ENCODE measurements at regions not wholly inside any gene's neighbourhood (a gene's known extent, or its start where the extent isn't known, plus 50 kb on each side); places are given as distances from the start of the nearest gene placed in this dataset.

DNA sequence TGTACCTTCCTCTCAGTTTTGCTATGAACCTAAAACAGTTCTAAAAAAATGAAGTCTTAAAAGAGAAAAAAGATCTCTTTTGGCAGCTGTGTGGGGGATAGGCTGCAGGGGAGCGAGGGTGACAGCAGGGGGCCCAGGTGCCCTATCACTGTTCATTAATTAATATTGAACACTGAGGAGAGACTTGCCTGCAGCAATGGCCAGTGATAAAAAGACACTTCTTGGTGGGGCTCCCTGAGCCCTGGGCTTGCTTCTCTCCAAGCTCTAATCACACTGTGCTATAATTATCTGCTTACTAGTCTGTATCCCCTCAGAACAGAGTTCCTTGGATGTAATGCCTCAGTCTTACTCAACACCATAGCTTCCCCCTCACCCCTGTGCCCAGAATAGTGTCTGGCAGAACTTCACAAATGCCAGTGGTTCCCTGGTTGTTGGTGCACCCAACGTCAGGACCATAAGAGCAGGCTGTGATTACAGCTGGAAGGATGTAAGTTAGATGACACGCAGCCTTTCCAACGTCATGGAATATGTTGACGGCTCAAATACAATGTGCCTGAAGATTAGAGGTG lies 52.0 kb upstream of the IRX6 start:
- Mint-ChIP-seq H3K4me1 (no peaks in the 10 kb centered on the region), H3K9me3 (no peaks in the 10 kb centered on the region), H3K4me3 (no peak overlapping the region), H3K27ac (ENCODE audit: low read depth) (no peak overlapping the region), H3K27me3 (peaks cover 9% of the 10 kb centered on the region), H3K36me3 (ENCODE audit: insufficient read depth) (no peaks in the 10 kb centered on the region)
- ATAC-seq (replicated peaks; ENCODE audit: extremely low read depth, poor library complexity, severe bottlenecking) (no peak), DNase-seq (ENCODE audit: low spot score in 2 of 2) (no peak)

- Mint-ChIP-seq H3K36me3 (ENCODE audit: insufficient read depth) (no peaks in the 10 kb centered on the region), H3K9me3 (no peaks in the 10 kb centered on the region), H3K27ac (ENCODE audit: low read depth) (no peak overlapping the region), H3K4me1 (no peaks in the 10 kb centered on the region), H3K27me3 (peaks cover 9% of the 10 kb centered on the region), H3K4me3 (no peak overlapping the region)
- no peak for DNase-seq (ENCODE audit: low spot score in 2 of 2)
- ATAC-seq (replicated peaks; ENCODE audit: extremely low read depth, poor library complexity, severe bottlenecking) = no peak
These were observed 51.3 kb upstream of the IRX6 start for GRCh38 chr16:55272744-55273143.

DNA sequence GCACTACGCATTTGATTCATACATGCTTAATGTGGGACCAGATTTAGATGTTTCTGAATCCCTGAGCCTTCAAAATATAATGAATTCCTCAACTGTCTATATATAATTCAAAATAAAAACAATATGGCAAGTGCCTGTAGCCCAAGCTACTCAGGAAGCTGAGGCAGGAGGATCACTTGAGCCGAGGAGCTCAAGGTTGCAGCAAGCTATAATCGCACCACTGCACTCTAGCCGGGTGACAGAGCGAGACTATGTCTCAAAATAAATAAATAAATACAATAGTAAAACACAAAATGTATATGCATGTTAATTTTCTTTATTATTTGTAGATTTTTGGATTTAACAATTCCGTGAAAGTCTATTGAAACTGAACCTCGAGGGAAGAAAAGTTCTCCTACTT lies 50.6 kb upstream of the IRX6 start:
- peaks cover 9% of the 10 kb centered on the region for H3K27me3 Mint-ChIP-seq
- no peak overlapping the region for H3K4me3 Mint-ChIP-seq
- H3K4me1 Mint-ChIP-seq = no peaks in the 10 kb centered on the region
- H3K36me3 Mint-ChIP-seq (ENCODE audit: insufficient read depth) = no peaks in the 10 kb centered on the region
- DNase-seq (ENCODE audit: low spot score in 2 of 2) (no peak), ATAC-seq (replicated peaks; ENCODE audit: extremely low read depth, poor library complexity, severe bottlenecking) (no peak)
- H3K27ac Mint-ChIP-seq (ENCODE audit: low read depth) = no peak overlapping the region
- H3K9me3 Mint-ChIP-seq = no peaks in the 10 kb centered on the region

- Mint-ChIP-seq H3K27me3 (peaks cover 9% of the 10 kb centered on the region), H3K36me3 (ENCODE audit: insufficient read depth) (no peaks in the 10 kb centered on the region), H3K4me3 (no peak overlapping the region), H3K4me1 (no peaks in the 10 kb centered on the region), H3K27ac (ENCODE audit: low read depth) (no peak overlapping the region), H3K9me3 (no peaks in the 10 kb centered on the region)
- DNase-seq (ENCODE audit: low spot score in 2 of 2) (no peak), ATAC-seq (replicated peaks; ENCODE audit: extremely low read depth, poor library complexity, severe bottlenecking) (no peak)
These were observed 50.0 kb upstream of the IRX6 start for GRCh38 chr16:55273959-55274358.
